ENCODE measurements at regions not wholly inside any gene's neighbourhood (a gene's known extent, or its start where the extent isn't known, plus 50 kb on each side); places are given as distances from the start of the nearest gene placed in this dataset.
"Not testable (repeated sequence)": the region's sequence is repeated elsewhere in the genome, so short reads cannot be mapped to it uniquely, and the experiment has no call there.

GRCh38 chr11:87572881-87573280 is 535.1 kb downstream of the TMEM135 start:
- Mint-ChIP-seq H3K9me3 (peaks cover under 1 to 7% of the 10 kb centered on the region in 2 donors), H3K36me3 (no peaks in the 10 kb centered on the region), H3K4me1 (no peaks in the 10 kb centered on the region), H3K27me3 (ENCODE audit: low read depth in 2 of 2) (no peaks in the 10 kb centered on the region), H3K4me3 (no peak overlapping the region), H3K27ac (no peak overlapping the region)
- TF ChIP-seq CTCF (IDR thresholded peaks at IDR 0.05), result no peak
- ATAC-seq, result no peak
- H3K36me3 ChIP-seq (ENCODE audit: control insufficient read depth, insufficient read depth, low read length), result no peaks in the 10 kb centered on the region
- DNase-seq, result no peak
- no peaks in the 10 kb centered on the region for H3K27me3 ChIP-seq (ENCODE audit: control insufficient read depth, insufficient read depth, low read length)
- no peak overlapping the region for H3K27ac ChIP-seq (ENCODE audit: low read length)
- H3K4me1 ChIP-seq (ENCODE audit: control insufficient read depth, insufficient read depth, low read length), result no peaks in the 10 kb centered on the region
- intact Hi-C loops (cut with micrococcal nuclease), result no loop called here
- H3K9me3 ChIP-seq (ENCODE audit: control insufficient read depth, insufficient read depth, low read length), result no peaks in the 10 kb centered on the region
- H3K4me3 ChIP-seq (ENCODE audit: low read length), result no peak overlapping the region

GRCh38 chr11:87560352-87560751 is 522.6 kb downstream of the TMEM135 start:
- intact Hi-C loops (cut with micrococcal nuclease), result no loop called here
- no peaks in the 10 kb centered on the region for H3K4me1 ChIP-seq (ENCODE audit: control insufficient read depth, insufficient read depth, low read length)
- DNase-seq, result no peak
- no peaks in the 10 kb centered on the region for H3K27me3 Mint-ChIP-seq (ENCODE audit: low read depth in 2 of 2)
- H3K27ac ChIP-seq (ENCODE audit: low read length), result no peak overlapping the region
- H3K4me3 Mint-ChIP-seq, result no peak overlapping the region
- no peaks in the 10 kb centered on the region for H3K4me1 Mint-ChIP-seq
- no peak overlapping the region for H3K4me3 ChIP-seq (ENCODE audit: low read length)
- H3K9me3 ChIP-seq (ENCODE audit: control insufficient read depth, insufficient read depth, low read length), result peaks cover 5% of the 10 kb centered on the region
- no peak overlapping the region for H3K27ac Mint-ChIP-seq
- no CpG with 5 or more reads among the region's 1 CpG for WGBS (ENCODE audit: insufficient coverage)
- no peak for TF ChIP-seq CTCF (IDR thresholded peaks at IDR 0.05)
- H3K36me3 ChIP-seq (ENCODE audit: control insufficient read depth, insufficient read depth, low read length), result no peaks in the 10 kb centered on the region
- ATAC-seq, result no peak
- no peaks in the 10 kb centered on the region for H3K27me3 ChIP-seq (ENCODE audit: control insufficient read depth, insufficient read depth, low read length)
- H3K9me3 Mint-ChIP-seq, result peaks cover 10 to 17% of the 10 kb centered on the region in 2 donors
- no peaks in the 10 kb centered on the region for H3K36me3 Mint-ChIP-seq

- WGBS (ENCODE audit: insufficient coverage), result 84% methylated on average over 3 of the region's 3 CpGs
- H3K4me1 Mint-ChIP-seq; ATAC-seq; H3K27me3 Mint-ChIP-seq (ENCODE audit: low read depth in 2 of 2); H3K27me3 ChIP-seq (ENCODE audit: control insufficient read depth, insufficient read depth, low read length); H3K9me3 ChIP-seq (ENCODE audit: control insufficient read depth, insufficient read depth, low read length); DNase-seq; H3K36me3 ChIP-seq (ENCODE audit: control insufficient read depth, insufficient read depth, low read length); H3K36me3 Mint-ChIP-seq; H3K4me3 ChIP-seq (ENCODE audit: low read length); H3K27ac ChIP-seq (ENCODE audit: low read length); H3K27ac Mint-ChIP-seq; H3K4me1 ChIP-seq (ENCODE audit: control insufficient read depth, insufficient read depth, low read length); H3K4me3 Mint-ChIP-seq; intact Hi-C loops (cut with micrococcal nuclease): not testable (repeated sequence)
- peaks cover 11 to 19% of the 10 kb centered on the region in 2 donors for H3K9me3 Mint-ChIP-seq
Measured at GRCh38 chr11:87559852-87560251, 522.1 kb downstream of the TMEM135 start.

- 92% methylated on average over 2 of the region's 2 CpGs for WGBS (ENCODE audit: insufficient coverage)
- no peak overlapping the region for H3K27ac ChIP-seq (ENCODE audit: low read length)
- intact Hi-C loops (cut with micrococcal nuclease), result no loop called here
- H3K27me3 Mint-ChIP-seq (ENCODE audit: low read depth in 2 of 2), result no peaks in the 10 kb centered on the region
- H3K27me3 ChIP-seq (ENCODE audit: control insufficient read depth, insufficient read depth, low read length), result no peaks in the 10 kb centered on the region
- peaks cover 5% of the 10 kb centered on the region for H3K9me3 ChIP-seq (ENCODE audit: control insufficient read depth, insufficient read depth, low read length)
- ATAC-seq, result no peak
- peaks cover 16 to 19% of the 10 kb centered on the region in 2 donors for H3K9me3 Mint-ChIP-seq
- no peak overlapping the region for H3K27ac Mint-ChIP-seq
- no peaks in the 10 kb centered on the region for H3K4me1 Mint-ChIP-seq
- no peaks in the 10 kb centered on the region for H3K36me3 ChIP-seq (ENCODE audit: control insufficient read depth, insufficient read depth, low read length)
- no peaks in the 10 kb centered on the region for H3K4me1 ChIP-seq (ENCODE audit: control insufficient read depth, insufficient read depth, low read length)
- TF ChIP-seq CTCF (IDR thresholded peaks at IDR 0.05), result no peak
- H3K36me3 Mint-ChIP-seq, result no peaks in the 10 kb centered on the region
- H3K4me3 Mint-ChIP-seq, result no peak overlapping the region
- H3K4me3 ChIP-seq (ENCODE audit: low read length), result no peak overlapping the region
- DNase-seq, result no peak
Measured at GRCh38 chr11:87555101-87555500, 517.4 kb downstream of the TMEM135 start.

All from natural killer cell (primary cell).